ENCODE measurements at regions not wholly inside any gene's neighbourhood (a gene's known extent, or its start where the extent isn't known, plus 50 kb on each side); places are given as distances from the start of the nearest gene placed in this dataset.

- Histone ChIP-seq H3K4me2 (no peak overlapping the region), H3K27me3 (no peaks in the 10 kb centered on the region), H4K20me1 (ENCODE audit: insufficient read depth, poor library complexity, severe bottlenecking) (no peaks in the 10 kb centered on the region), H3K27ac (no peak overlapping the region), H3K36me3 (replicated peaks; ENCODE audit: insufficient read depth, low read depth) (no peaks in the 10 kb centered on the region), H2AFZ (no peak overlapping the region), H3K4me1 (ENCODE audit: insufficient read depth) (no peaks in the 10 kb centered on the region), H3K9me3 (ENCODE audit: low read depth) (no peaks in the 10 kb centered on the region), H3K9me2 (replicated peaks; ENCODE audit: insufficient read depth) (no peaks in the 10 kb centered on the region), H3K4me3 (no peak overlapping the region), H3K79me2 (no peaks in the 10 kb centered on the region)
- DNase-seq (ENCODE audit: low spot score) = no peak
- TF ChIP-seq, protein P1, sequence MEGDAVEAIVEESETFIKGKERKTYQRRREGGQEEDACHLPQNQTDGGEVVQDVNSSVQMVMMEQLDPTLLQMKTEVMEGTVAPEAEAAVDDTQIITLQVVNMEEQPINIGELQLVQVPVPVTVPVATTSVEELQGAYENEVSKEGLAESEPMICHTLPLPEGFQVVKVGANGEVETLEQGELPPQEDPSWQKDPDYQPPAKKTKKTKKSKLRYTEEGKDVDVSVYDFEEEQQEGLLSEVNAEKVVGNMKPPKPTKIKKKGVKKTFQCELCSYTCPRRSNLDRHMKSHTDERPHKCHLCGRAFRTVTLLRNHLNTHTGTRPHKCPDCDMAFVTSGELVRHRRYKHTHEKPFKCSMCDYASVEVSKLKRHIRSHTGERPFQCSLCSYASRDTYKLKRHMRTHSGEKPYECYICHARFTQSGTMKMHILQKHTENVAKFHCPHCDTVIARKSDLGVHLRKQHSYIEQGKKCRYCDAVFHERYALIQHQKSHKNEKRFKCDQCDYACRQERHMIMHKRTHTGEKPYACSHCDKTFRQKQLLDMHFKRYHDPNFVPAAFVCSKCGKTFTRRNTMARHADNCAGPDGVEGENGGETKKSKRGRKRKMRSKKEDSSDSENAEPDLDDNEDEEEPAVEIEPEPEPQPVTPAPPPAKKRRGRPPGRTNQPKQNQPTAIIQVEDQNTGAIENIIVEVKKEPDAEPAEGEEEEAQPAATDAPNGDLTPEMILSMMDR (IDR thresholded peaks at IDR 0.05; ENCODE audit: poor library complexity) = no peak
- TF ChIP-seq EZH2phosphoT487 (IDR thresholded peaks at IDR 0.05; ENCODE audit: low read depth, severe bottlenecking, unreplicated experiment) (no peak), EZH2 (IDR thresholded peaks at IDR 0.05; ENCODE audit: borderline replicate concordance) (no peak)
These were observed 1375.4 kb downstream of the NSUN3 start for GRCh38 chr3:95438274-95438673.

GRCh38 chr3:95442766-95443165 lies 1371.6 kb upstream of the EPHA6 start:
- TF ChIP-seq, protein P1 (IDR thresholded peaks at IDR 0.05; ENCODE audit: poor library complexity) = no peak
- no peak for TF ChIP-seq EZH2 (IDR thresholded peaks at IDR 0.05; ENCODE audit: borderline replicate concordance)
- TF ChIP-seq EZH2phosphoT487 (IDR thresholded peaks at IDR 0.05; ENCODE audit: low read depth, severe bottlenecking, unreplicated experiment) = no peak
- no peaks in the 10 kb centered on the region for H3K27me3 ChIP-seq
- no peaks in the 10 kb centered on the region for H3K9me2 ChIP-seq (replicated peaks; ENCODE audit: insufficient read depth)
- no peak for DNase-seq (ENCODE audit: low spot score)
- no peaks in the 10 kb centered on the region for H3K79me2 ChIP-seq
- H3K9me3 ChIP-seq (ENCODE audit: low read depth) = no peaks in the 10 kb centered on the region
- H2AFZ ChIP-seq = no peak overlapping the region
- no peaks in the 10 kb centered on the region for H3K4me1 ChIP-seq (ENCODE audit: insufficient read depth)
- no peaks in the 10 kb centered on the region for H3K36me3 ChIP-seq (replicated peaks; ENCODE audit: insufficient read depth, low read depth)
- no peak overlapping the region for H3K27ac ChIP-seq
- 84% methylated on average over 2 of the region's 2 CpGs for WGBS (ENCODE audit: low lambda C conversion rate, missing lambda C conversion rate)
- no peak overlapping the region for H3K4me2 ChIP-seq
- no peaks in the 10 kb centered on the region for H4K20me1 ChIP-seq (ENCODE audit: insufficient read depth, poor library complexity, severe bottlenecking)
- no peak overlapping the region for H3K4me3 ChIP-seq

GRCh38 chr3:95449841-95450240 lies 1364.6 kb upstream of the EPHA6 start:
- H3K9me3 ChIP-seq (ENCODE audit: low read depth) = no peaks in the 10 kb centered on the region
- H3K4me1 ChIP-seq (ENCODE audit: insufficient read depth) = no peaks in the 10 kb centered on the region
- H3K79me2 ChIP-seq = no peaks in the 10 kb centered on the region
- H4K20me1 ChIP-seq (ENCODE audit: insufficient read depth, poor library complexity, severe bottlenecking) = no peaks in the 10 kb centered on the region
- no peak overlapping the region for H3K4me2 ChIP-seq
- peak; percentile 8 for DNase-seq (ENCODE audit: low spot score)
- no peak for TF ChIP-seq EZH2 (IDR thresholded peaks at IDR 0.05; ENCODE audit: borderline replicate concordance)
- TF ChIP-seq EZH2phosphoT487 (IDR thresholded peaks at IDR 0.05; ENCODE audit: low read depth, severe bottlenecking, unreplicated experiment) = no peak
- TF ChIP-seq, protein P1 (IDR thresholded peaks at IDR 0.05; ENCODE audit: poor library complexity) = no peak
- no peaks in the 10 kb centered on the region for H3K9me2 ChIP-seq (replicated peaks; ENCODE audit: insufficient read depth)
- 70% methylated on average over 1 of the region's 1 CpG for WGBS (ENCODE audit: low lambda C conversion rate, missing lambda C conversion rate)
- H3K4me3 ChIP-seq = no peak overlapping the region
- no peaks in the 10 kb centered on the region for H3K36me3 ChIP-seq (replicated peaks; ENCODE audit: insufficient read depth, low read depth)
- H2AFZ ChIP-seq = no peak overlapping the region
- no peaks in the 10 kb centered on the region for H3K27me3 ChIP-seq
- H3K27ac ChIP-seq = no peak overlapping the region

- H3K9me3 ChIP-seq (ENCODE audit: low read depth) = no peaks in the 10 kb centered on the region
- no peaks in the 10 kb centered on the region for H3K9me2 ChIP-seq (replicated peaks; ENCODE audit: insufficient read depth)
- no peak overlapping the region for H3K4me3 ChIP-seq
- no peaks in the 10 kb centered on the region for H3K79me2 ChIP-seq
- no peak overlapping the region for H2AFZ ChIP-seq
- TF ChIP-seq EZH2phosphoT487 (IDR thresholded peaks at IDR 0.05; ENCODE audit: low read depth, severe bottlenecking, unreplicated experiment) (no peak), EZH2 (IDR thresholded peaks at IDR 0.05; ENCODE audit: borderline replicate concordance) (no peak)
- TF ChIP-seq, protein P1 (IDR thresholded peaks at IDR 0.05; ENCODE audit: poor library complexity) = no peak
- WGBS (ENCODE audit: low lambda C conversion rate, missing lambda C conversion rate) = 84% methylated on average over 2 of the region's 2 CpGs
- no peaks in the 10 kb centered on the region for H3K36me3 ChIP-seq (replicated peaks; ENCODE audit: insufficient read depth, low read depth)
- H3K27me3 ChIP-seq = no peaks in the 10 kb centered on the region
- H4K20me1 ChIP-seq (ENCODE audit: insufficient read depth, poor library complexity, severe bottlenecking) = no peaks in the 10 kb centered on the region
- no peak overlapping the region for H3K27ac ChIP-seq
- H3K4me1 ChIP-seq (ENCODE audit: insufficient read depth) = no peaks in the 10 kb centered on the region
- DNase-seq (ENCODE audit: low spot score) = no peak
- H3K4me2 ChIP-seq = no peak overlapping the region
These were observed 1361.2 kb upstream of the EPHA6 start for GRCh38 chr3:95453242-95453641.
